COLO829 (cell line): ENCODE measurements at regions not wholly inside any gene's neighbourhood (a gene's known extent, or its start where the extent isn't known, plus 50 kb on each side); places are given as distances from the start of the nearest gene placed in this dataset.

Experiments used
- DNase-seq: peaks from one replicate; pipeline ENCODE4 v3.0.0; 2012; ENCODE audit warnings: low spot score

DNA sequence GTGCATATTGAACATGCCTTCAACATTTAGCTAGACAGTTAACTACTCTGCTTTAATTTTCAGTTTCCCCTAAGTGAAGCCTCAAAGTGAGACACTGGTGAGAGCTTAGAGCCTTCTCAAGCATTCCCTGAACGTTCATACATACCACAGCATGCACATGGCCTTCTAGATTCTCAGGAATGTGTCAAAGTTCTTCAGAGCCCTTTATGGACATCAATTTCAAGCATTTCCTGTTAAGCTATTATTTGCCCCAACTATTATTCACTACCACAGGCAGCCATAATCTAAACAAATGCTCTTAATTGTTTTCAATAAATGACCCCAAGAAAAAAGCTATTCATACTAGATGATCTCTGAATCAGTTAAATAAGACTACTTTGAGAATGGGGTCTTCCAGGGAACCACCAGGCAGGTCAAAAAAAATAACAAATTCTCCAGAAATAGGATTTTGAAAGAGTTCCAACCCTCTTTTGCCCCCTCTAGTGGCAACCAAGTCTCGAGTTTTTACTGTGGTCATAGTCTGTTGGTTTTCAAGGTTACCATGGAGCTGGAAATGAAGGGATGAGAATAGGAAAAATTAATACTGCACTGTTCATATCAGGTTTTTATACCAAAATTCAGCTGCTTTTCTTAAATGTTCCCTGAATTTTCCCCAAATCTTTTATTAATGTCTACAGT, 235.4 kb downstream of the RAB28 start:
- no peak for DNase-seq

DNA sequence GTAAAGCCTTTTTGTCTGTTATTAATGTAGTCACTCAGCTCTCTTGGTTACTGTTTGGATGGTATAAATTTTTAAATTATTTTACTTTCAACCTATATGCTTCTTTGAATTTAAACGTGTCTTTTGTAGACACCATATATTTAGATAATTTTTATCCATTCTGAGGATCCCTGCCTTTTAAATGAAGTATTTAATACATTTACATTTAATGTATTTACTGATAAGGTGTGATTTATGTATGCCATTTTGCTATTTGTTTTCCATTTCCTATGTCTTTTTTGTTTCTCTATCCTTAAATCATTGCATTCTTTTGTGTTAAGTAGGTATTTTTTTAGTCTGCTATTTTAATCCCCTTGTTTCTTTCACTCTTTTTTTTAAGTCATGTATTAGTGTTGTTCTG, 238.0 kb downstream of the RAB28 start:
- DNase-seq: no peak

DNA sequence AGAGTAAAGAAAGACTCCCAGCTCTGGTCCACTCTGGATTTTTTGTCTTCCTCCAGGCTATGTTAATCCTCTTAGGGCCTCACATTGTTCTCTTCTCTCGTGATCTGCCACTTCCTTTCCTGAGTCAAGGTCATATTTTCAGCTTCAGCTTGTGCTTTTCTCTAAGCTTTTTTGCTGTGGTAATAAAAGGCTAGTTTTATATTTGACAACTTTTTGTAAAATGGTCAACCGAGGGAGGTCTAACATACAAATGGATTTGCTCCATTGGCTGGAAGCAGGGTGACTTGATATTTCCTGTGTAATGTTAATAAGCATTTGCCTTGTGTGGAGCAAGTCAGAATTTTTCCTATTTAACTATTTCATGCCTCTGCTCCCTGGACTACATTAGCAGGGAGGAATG, 239.7 kb downstream of the RAB28 start:
- peak; percentile 35 for DNase-seq

DNA sequence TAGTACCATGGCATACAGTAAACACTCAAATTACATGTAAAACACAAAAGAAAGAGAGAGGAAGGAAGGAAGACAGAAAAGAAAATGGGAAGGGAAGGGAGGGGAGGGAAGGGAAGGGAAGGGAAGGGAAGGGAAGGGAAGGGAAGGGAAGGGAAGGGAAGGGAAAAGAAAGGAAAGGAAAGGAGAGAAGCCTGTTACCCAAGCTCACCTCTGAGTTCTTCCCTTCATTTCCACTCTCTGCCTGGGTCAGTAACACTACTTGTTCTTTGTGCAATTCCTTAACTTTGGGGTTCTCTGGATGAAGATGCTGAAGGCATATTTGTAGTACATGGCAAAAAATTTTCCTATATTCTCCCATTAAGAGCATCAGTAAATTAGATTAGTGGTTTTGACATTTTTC, 241.0 kb downstream of the RAB28 start:
- no peak for DNase-seq

DNA sequence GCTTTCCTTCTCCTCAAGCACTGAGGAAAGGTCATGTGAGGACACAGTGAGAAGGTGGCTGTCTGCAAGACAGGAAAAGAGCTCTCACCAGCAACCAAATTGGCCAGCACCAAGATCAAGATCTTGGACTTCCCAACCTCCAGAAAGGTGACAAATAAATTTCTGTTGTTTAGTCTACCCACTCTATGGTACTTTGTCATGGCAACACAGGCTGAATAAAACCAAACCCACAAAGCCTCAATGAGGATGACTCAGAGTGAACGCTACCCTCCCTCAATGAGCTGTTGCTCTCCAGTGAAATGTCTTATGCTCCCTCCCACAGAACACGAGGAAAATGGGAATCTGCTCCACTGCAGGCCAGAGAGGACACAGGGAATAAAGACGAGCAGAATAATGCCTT, 244.1 kb downstream of the RAB28 start:
- DNase-seq: no peak

DNA sequence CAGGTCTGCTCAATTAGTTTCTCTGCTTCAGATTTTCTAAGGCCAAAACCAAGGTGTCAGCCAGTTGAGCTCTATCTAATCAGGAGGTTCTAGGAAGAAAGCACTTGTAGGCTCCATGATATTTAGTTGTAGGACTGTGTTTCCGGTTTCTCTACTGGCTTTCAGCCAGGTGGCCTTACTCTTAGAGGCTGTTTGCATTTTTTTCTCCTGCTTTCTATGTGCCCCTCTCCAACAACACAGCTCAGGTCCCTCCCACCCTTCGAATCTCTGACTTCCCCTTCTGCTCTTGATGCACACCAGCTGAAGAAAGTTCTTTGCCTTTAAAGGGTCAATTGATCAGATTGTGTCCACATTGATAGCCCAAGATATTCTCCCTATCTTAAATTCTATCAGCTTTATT, 245.2 kb downstream of the RAB28 start:
- DNase-seq: no peak

DNA sequence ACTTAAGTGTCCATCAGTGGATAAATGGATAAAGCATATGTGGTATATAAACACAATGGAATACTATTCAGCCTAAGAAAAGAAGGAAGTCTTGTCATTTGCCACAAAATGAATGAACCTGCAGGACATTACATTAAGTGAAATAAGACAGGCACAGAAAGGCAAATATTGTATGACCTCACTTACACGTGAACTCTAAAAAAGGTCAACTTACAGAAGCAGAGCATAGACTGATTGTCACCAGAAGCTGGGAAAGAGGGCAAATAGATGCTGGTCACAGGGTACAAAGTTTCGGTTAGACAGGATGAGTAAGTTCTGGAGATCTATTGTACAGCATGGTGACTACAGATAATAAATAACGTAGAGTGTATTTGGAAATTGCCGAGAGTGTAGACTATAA, 247.7 kb downstream of the RAB28 start:
- no peak for DNase-seq

DNA sequence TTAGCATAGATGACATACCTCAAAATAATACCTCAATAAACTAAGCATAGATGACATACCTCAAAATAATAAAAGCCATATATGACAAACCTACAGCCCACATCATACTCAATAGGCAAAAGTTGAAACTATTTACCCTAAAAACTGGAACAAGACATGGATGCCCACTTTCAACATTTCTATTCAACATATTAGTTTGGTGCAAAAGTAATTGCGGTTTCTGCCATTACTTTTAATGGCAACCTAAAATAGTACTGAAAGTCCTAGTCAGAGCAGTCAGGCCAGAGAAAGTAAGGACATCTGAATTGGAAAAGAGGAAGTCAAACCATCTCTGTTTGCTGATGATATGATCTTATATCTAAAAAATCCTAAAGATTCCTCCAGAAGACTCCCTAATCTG, 250.4 kb downstream of the RAB28 start:
- DNase-seq: no peak

DNA sequence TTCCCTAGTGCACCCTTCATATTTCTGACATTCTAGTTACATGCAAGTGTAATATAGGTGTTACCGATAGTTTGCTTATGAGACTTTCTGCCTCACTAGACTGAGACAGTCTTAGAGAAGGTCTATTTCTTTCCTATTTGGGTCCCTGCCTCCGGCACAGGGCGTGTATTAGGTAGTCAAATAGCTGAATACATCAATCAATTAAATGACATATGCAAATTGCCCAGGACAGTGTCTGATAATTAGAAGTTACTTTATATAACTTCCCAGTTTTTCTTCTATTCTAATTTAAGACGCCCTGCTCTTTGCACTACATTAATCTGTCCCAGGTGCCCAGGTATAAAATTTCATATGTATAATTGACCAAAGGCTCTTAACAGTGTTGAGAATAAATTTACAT, 264.2 kb downstream of the RAB28 start:
- DNase-seq: no peak

DNA sequence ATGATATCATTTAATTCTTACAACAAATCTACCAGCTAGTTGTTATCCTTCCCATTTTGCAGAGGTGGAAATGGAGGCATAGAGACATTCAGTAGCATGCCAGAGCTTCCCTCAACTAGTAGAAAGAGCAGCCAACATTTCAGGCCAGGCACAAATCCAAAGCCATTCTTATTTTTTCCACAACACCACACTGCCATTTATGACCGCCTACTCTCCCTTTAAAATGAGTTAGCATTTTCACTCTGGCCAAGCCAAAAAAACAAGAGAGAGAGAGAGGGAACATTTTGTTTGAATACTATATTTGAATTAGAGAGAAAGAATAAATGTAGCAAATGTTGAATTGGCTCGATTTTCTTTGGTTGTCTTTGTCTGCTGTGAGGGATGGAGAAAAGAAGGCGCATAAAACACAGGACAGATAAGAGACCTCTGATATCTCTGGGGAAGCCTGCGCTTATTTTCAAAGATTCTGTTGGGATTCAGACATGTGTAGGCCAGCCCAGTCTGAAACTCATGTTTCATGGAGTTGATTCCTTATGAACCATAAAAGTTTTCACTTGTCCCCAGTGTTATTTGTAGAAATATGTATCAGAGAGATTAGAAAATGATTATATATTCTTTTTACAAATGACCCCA, 265.7 kb downstream of the RAB28 start:
- no peak for DNase-seq

DNA sequence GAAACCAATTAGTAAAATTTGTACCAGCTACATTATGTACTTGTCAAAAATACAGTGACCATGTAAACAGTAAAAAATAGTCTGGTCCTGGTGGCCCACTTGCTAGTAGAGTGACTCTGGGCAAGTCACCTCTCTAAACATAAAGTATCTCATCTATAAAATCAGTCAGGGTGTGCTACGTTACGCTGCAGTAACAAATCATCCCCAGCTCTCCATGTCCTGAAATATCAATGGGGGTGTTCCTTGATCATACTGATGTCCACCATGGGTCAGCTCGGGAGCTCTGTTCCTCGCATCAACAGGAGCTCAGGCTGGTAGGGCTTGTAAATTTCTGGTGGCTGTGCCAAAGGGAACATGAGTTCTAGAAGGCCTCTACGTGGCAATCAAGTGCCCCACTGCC, 268.6 kb downstream of the RAB28 start:
- no peak for DNase-seq

DNA sequence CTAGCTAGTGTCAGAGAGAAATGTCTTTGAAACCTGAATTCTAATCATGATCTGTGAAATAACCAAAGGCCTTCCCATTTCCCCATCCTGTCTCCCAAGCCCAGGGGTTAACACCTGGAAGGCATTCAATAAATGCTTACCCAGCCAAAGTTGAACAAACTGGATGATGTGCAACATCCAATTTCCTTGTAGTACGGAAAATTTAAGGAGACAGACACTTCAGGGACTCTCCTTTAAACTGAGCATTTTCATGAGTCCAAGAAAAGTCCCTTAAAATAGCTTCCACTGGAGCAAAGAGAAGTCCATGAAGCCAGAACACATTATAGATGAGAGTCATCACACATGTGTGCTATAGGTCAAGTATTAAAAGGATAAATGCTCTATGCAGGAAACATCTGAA, 271.2 kb downstream of the RAB28 start:
- no peak for DNase-seq

DNA sequence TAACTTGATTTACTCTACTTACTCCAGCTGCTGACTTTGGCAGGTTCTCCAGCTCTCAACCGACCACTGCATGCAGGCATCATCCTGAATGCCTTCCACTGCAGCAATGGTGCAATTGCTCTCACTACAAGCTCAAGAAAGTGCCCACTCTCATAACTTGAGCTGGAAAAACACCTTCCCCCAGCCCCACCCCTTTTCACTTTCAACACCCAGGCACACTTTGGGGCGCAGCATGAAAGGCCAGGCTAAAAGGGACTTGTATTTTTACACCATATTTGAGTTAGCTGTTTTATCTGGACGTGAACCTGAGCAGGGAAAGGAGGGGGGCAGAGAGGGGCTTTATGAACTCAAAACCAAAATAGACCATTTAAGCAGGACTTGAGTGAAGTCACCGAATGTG, 274.5 kb downstream of the RAB28 start:
- no peak for DNase-seq

DNA sequence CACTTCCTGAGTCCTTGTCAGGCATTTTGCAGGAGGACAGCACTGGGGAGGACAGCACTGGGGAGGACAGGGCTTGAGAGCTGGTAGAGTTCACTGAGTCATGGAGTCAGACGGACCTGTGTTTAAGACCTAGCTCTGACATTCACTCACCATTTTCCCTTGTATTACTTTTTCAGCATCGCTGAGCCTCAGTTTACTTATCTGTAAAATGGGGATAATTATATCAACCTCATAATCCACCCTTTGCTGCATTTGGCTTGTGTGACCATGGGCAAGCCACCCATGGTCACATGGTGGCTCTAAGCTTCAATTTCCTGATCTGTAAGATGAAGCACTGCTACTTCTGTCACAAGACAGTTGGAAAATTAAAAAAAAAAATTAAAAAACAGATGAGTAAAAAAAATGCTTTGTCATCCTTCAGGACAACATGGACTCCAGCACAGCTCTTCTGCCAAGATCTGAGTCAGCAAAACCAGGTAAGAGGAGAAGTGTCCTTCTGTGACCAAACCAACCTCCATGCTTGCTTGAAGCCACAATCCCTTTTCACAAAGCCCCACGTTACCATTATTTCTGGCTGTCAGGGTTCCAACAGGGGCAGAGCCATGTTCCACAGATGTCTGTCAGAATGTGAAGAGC, 275.5 kb downstream of the RAB28 start:
- DNase-seq: no peak

DNA sequence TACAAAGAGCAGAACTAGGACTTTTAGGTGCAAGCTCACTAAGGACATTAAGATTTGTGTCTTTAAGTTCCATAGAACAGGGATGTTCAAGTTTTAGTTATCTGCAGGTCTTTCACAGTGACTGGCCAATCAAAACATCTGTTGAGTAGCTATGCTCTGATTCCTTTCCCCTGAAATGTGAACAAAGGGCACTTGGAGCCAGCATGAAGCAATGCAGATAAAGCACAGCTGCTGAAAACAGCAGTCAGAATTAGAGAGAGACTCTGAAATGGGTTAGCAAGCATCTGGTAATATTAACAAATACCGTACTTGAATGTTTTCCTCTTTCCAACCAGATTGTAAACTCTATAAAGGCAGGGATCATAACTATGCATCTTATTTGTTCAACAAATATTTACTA, 276.9 kb downstream of the RAB28 start:
- DNase-seq: no peak

DNA sequence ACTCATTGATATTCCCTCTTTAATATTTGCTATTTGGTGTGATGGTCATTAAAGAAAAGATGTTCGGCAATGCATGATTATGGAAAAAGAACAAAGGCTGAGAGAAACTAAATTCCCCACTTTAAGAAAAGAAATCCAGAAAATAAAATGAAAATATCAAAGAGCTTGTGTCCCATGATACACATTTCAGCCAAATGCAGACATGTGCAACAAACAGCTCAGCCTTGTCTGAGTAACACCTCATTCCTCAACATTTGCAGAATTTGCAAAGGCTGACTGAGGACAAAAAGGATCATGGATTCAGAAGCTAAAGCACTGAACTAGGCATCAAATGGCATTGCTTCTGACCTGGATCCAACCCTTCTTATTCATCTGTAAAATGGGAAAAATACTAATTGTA, 281.0 kb downstream of the RAB28 start:
- no peak for DNase-seq

DNA sequence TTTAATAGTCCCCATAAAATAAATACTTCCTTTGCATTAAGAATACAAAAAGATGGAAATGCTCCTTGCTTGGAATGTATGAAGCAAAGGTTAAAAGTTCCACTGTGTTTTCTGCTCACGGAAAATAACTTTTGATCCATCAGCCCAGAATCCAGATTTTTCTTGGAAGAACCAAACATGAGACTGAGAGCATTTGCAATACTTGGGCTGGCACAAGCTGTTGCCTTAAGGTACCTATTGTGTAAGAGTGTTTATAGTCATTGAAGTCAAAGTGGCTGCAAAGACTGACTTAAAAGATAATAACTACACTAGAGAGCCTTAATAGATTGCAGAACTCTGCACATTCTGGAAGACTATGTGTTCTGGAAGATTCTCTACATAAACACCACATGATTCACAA, 281.4 kb downstream of the RAB28 start:
- DNase-seq: no peak

DNA sequence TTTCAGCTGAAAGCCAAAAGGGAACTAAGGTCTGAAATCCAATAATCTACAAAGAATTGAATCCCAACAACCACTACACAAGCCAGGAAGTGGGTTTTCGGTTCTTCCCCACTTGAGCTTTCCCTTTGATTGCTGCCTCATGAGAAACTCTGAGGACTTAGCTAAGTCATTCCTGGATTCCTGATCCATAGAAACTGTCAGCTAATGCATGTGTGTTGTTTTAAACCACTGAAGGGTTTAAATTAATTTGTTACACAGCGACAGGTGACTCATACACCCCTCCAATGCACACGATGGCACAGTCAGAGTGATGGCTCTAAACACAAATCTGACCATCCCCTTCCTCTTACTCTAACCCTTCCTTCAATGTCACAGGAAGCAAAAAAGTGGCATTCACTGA, 282.9 kb downstream of the RAB28 start:
- DNase-seq: no peak

DNA sequence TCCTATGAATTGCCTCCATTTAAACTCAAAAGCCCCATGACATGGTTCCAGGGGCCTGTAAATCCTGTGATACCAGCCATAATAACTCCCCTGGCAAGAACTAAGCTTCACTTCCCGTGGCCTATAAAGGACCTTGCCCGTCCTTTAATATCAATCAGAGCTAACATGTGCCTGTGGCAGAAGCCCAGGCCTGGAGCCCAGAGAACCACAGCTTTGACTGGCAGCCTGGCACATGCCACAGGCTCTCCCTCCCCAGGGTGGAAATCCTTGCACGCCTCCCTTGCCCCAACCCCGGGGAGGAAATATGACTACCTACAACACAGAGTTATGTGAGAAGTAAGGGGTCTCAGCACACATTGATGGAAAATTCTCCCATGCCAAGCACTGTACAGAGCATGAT, 287.4 kb downstream of the RAB28 start:
- no peak for DNase-seq

DNA sequence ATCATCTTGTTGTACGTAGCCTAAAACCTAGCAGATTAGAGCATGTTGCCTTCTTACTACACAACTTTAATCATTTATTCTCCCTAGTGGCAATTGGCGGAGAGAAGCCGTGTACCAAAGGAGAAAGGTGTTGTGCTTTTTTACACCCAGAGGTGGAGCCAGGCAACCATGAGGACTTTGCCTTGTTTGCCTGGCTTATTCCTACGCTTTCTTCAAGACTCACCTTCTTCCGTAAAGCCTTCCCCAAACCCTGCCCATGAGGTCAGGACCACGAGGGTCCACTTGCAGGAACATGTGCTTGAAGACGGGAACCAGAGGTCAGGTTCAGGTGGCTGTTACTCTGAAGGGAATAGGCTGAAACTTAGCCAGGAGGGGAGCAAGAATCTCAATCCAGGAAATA, 290.5 kb downstream of the RAB28 start:
- DNase-seq: no peak

DNA sequence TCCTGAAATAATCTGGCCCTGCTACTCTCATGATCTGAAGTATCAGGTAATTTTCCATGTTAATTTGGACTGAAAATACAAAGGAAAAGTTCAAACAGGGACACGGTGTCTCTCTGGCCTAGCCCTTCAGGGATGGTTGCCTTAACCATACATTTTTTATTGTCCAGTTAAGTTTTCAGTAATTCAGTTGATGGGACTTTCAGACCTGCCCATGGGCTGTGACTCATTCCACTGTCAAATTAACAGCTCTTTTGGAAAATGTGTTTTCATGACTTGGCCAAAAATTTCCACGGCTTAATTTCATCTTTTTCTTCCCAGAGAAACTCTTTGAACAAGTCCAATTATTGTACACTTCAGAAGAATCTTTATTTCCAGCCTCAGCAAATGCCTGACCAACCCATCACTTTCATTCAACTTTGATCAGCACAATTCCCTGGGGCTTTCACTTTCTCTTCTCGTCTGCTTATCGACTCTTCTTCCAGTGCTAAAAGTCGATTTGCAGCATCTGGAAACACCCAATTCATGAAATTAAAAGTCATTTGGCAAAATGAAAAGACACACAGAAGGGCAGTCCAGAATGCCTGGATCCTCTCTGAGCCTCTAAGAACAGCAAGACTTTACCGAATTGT, 293.9 kb downstream of the RAB28 start:
- peak; percentile 2 for DNase-seq

DNA sequence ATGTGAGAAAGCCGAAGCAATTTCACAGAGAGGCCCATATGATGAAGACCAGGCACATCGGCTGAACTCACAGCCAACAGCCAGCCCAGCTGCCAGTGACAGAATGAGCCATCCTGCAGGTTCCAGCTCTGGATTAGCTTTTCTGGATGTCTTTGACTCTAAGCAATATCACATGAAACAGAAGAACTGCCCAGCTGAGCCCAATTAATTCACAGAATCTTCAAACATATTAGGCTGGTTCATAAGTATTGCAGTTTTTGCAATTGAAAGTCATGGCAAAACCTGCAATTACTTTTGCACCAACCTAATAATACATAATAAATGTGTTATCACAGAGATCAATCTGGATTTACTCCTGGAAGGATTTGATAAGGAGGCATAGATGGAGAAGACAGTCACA, 299.9 kb downstream of the RAB28 start:
- DNase-seq: no peak

DNA sequence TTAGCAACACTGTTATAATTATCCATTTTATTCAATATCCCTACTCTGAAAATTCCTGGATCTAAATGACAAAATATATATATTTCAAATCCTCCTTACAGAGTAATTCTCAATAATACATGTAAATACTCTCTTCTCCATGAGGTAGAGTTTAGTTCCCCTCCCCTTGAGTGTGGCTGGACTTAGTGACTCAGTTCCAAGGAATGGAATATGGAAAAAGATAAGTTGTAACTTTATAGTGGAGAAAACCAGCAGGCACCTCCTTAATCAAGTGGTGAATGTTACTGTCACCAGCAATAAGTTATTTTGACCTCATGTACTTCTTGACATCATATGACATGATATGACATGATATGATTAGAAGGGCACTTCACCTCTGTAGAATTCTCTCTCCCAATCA, 302.0 kb downstream of the RAB28 start:
- no peak for DNase-seq
